SK-N-SH treated with all-trans-retinoic acid at 6 μM for 48 hours (cell line): ENCODE measurements at regions not wholly inside any gene's neighbourhood (a gene's known extent, or its start where the extent isn't known, plus 50 kb on each side); places are given as distances from the start of the nearest gene placed in this dataset.
"Not testable (repeated sequence)": the region's sequence is repeated elsewhere in the genome, so short reads cannot be mapped to it uniquely, and the experiment has no call there.

Experiments used
- ATAC-seq: fragments of 200-7000 bp; cut with Tn5 transposase; 3 replicates; pipeline ENCODE4 v1.9.1; 2020; ENCODE audit warnings: mild to moderate bottlenecking, moderate library complexity
- ARNTL ChIP-seq: fragments of 450-650 bp; formaldehyde crosslinking; IDR thresholded peaks from 2 replicates; pipeline ENCODE4 v1.5.0; 2020; ENCODE audit warnings: low read depth, mild to moderate bottlenecking, moderate library complexity, borderline replicate concordance
- BACH2 ChIP-seq: fragments of 250-450 bp; sonication (Bioruptor Pico); IDR thresholded peaks from 2 replicates; pipeline ENCODE4 v1.9.0; 2021; ENCODE audit warnings: mild to moderate bottlenecking, borderline replicate concordance
- CSDC2 ChIP-seq: fragments of 250-450 bp; sonication (Bioruptor Pico); IDR thresholded peaks from 2 replicates; pipeline ENCODE4 v1.5.0; 2020; ENCODE audit warnings: mild to moderate bottlenecking, moderate library complexity
- ESRRG ChIP-seq: fragments of 250-450 bp; sonication (Bioruptor Pico); IDR thresholded peaks from 2 replicates; pipeline ENCODE4 v1.6.1; 2021; ENCODE audit warnings: mild to moderate bottlenecking
- GLIS3 ChIP-seq: fragments of 250-450 bp; sonication (Bioruptor Pico); IDR thresholded peaks from 2 replicates; pipeline ENCODE4 v1.5.0; 2020; ENCODE audit warnings: mild to moderate bottlenecking, moderate library complexity
- ISL1 ChIP-seq: fragments of 250-450 bp; sonication (Bioruptor Pico); IDR thresholded peaks from 2 replicates; pipeline ENCODE4 v2.1.2; 2022; ENCODE audit warnings: mild to moderate bottlenecking, moderate library complexity
- OSR1 ChIP-seq: fragments of 250-450 bp; sonication (Bioruptor Pico); IDR thresholded peaks from 2 replicates; pipeline ENCODE4 v1.8.0; 2022; ENCODE audit warnings: moderate library complexity, mild to moderate bottlenecking, inconsistent platforms
- POU6F1 ChIP-seq: fragments of 250-450 bp; sonication (Bioruptor Pico); IDR thresholded peaks from 2 replicates; pipeline ENCODE4 v1.8.0; 2021; ENCODE audit warnings: low read depth, mild to moderate bottlenecking, moderate library complexity, borderline replicate concordance
- PPARA ChIP-seq: fragments of 250-450 bp; sonication (Bioruptor Pico); IDR thresholded peaks from 2 replicates; pipeline ENCODE4 v1.5.0; 2020; ENCODE audit warnings: mild to moderate bottlenecking, borderline replicate concordance
- RARB ChIP-seq: fragments of 250-450 bp; sonication (Bioruptor Pico); IDR thresholded peaks from 2 replicates; pipeline ENCODE4 v1.8.0; 2021; ENCODE audit warnings: mild to moderate bottlenecking, moderate library complexity
- TCF4 ChIP-seq: fragments of 250-450 bp; sonication (Bioruptor Pico); IDR thresholded peaks from 2 replicates; pipeline ENCODE4 v1.8.0; 2021; ENCODE audit warnings: mild to moderate bottlenecking, moderate library complexity, borderline replicate concordance
- TOX ChIP-seq: fragments of 250-450 bp; sonication (Bioruptor Pico); IDR thresholded peaks from 2 replicates; pipeline ENCODE4 v1.8.0; 2021; ENCODE audit warnings: mild to moderate bottlenecking, moderate library complexity, borderline replicate concordance
- ZC3H10 ChIP-seq: fragments of 250-450 bp; sonication (Bioruptor Pico); IDR thresholded peaks from 2 replicates; pipeline ENCODE4 v1.5.1; 2021; ENCODE audit warnings: mild to moderate bottlenecking, moderate library complexity
- ZFP3 ChIP-seq: fragments of 250-450 bp; sonication (Bioruptor Pico); IDR thresholded peaks from 2 replicates; pipeline ENCODE4 v1.5.0; 2020; ENCODE audit warnings: mild to moderate bottlenecking, moderate library complexity
- ZFP30 ChIP-seq: fragments of 450-650 bp; formaldehyde crosslinking; IDR thresholded peaks from 2 replicates; pipeline ENCODE4 v1.5.0; 2022; ENCODE audit warnings: mild to moderate bottlenecking, moderate library complexity
- ZNF565 ChIP-seq: fragments of 450-650 bp; formaldehyde crosslinking; conservative IDR thresholded peaks from 2 replicates; pipeline ENCODE4 v1.5.0; 2020; ENCODE audit warnings: low read depth, mild to moderate bottlenecking, moderate library complexity
- ZNF70 ChIP-seq: fragments of 450-650 bp; formaldehyde crosslinking; IDR thresholded peaks from 2 replicates; pipeline ENCODE4 v1.5.0; 2020; ENCODE audit warnings: mild to moderate bottlenecking, moderate library complexity
- ZNF8 ChIP-seq: fragments of 450-650 bp; formaldehyde crosslinking; IDR thresholded peaks from 2 replicates; pipeline ENCODE4 v1.5.0; 2020; ENCODE audit warnings: mild to moderate bottlenecking, moderate library complexity
- TF ChIP-seq, protein P1 (sequence below): fragments of 250-450 bp; sonication (Bioruptor Pico); IDR thresholded peaks from 2 replicates; pipeline ENCODE4 v1.5.1; 2020; ENCODE audit warnings: low read depth, mild to moderate bottlenecking, moderate library complexity

- TF ChIP-seq ZFP3 (CRISPR knock-in tag) (no peak), ISL1 (CRISPR knock-in tag) (no peak), OSR1 (CRISPR knock-in tag) (no peak), ARNTL (CRISPR knock-in tag) (no peak)
- no peak for ATAC-seq
Observed at GRCh38 chr12:93006471-93007208, 77.5 kb upstream of the EEA1 start.

DNA sequence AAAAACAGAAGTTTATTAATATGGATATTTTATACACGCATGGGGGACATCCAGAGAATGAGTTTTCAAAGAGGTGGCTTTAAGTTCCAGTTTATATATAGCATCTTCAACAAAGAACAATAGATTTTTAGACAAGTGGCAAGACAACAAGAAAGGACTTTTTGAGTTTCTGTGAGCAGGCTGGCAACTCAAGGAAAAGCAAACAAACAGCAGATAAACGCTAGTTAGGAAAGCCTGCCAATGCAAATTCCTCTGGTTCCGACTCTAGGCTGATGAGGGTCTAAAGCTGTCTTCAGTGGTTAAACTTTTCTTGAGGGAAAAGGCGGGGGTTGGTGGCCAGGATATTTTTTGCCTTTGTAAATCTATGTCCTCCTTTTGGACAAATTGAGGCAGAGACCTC lies 78.4 kb upstream of the EEA1 start:
- no peak for TF ChIP-seq ZNF70 (CRISPR knock-in tag)
- ATAC-seq: no peak

DNA sequence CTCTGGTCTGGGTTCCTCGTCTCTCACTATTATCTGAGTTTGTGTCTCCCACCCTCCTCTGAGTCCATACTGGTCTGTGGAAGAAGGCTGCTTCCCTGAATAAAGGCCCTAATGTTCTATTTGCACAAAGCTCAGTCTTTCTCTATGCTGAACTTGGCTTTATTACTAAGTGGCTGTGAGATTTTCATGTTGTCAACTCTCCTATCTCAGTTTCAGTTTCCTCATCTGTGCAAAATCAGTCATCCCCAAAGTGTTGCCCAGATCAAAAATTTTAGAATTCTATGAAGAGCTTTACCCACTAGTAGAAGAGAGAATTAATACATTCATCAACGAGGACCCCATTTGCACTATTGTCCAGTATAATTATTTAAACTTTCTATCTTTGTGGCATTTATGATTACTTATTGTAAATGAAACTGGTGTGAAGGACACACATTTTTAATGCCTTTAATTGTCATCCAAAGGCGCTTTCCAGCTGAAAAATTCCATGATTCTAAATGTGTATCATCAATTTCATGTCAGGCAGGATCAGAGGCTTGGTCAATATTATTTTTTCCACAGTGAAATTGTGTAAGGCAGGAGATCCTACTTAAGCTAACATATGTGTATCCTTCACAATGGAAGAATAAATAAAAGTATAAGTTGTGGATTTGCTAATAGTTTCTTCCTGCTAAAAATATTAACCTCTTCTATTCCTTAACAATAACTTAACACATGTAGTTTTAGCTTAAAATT lies 79.1 kb upstream of the EEA1 start:
- no peak for ATAC-seq

GRCh38 chr12:93008880-93009279 lies 79.8 kb upstream of the EEA1 start:
- ATAC-seq: not testable (repeated sequence)

More for the DNA sequence above, 79.1 kb upstream of the EEA1 start:
- TF ChIP-seq ZNF8: no peak
- TF ChIP-seq ZNF565: no peak
- TF ChIP-seq CSDC2 (CRISPR knock-in tag): no peak
- TF ChIP-seq ESRRG (CRISPR knock-in tag): no peak
- TF ChIP-seq ZC3H10 (CRISPR knock-in tag): no peak
- no peak for TF ChIP-seq ZFP3 (CRISPR knock-in tag)
- TF ChIP-seq ZFP30 (CRISPR knock-in tag): no peak
- no peak for TF ChIP-seq POU6F1 (CRISPR knock-in tag)

- TF ChIP-seq ARNTL (CRISPR knock-in tag) (no peak), ZFP3 (CRISPR knock-in tag) (no peak), BACH2 (no peak), OSR1 (CRISPR knock-in tag) (no peak)
- TF ChIP-seq, protein P1, sequence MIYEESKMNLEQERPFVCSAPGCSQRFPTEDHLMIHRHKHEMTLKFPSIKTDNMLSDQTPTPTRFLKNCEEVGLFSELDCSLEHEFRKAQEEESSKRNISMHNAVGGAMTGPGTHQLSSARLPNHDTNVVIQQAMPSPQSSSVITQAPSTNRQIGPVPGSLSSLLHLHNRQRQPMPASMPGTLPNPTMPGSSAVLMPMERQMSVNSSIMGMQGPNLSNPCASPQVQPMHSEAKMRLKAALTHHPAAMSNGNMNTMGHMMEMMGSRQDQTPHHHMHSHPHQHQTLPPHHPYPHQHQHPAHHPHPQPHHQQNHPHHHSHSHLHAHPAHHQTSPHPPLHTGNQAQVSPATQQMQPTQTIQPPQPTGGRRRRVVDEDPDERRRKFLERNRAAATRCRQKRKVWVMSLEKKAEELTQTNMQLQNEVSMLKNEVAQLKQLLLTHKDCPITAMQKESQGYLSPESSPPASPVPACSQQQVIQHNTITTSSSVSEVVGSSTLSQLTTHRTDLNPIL: no peak
- TF ChIP-seq, all 23 proteins: peak for 0
- no peak for ATAC-seq
Observed at GRCh38 chr12:93009533-93009932, 80.4 kb upstream of the EEA1 start.

DNA sequence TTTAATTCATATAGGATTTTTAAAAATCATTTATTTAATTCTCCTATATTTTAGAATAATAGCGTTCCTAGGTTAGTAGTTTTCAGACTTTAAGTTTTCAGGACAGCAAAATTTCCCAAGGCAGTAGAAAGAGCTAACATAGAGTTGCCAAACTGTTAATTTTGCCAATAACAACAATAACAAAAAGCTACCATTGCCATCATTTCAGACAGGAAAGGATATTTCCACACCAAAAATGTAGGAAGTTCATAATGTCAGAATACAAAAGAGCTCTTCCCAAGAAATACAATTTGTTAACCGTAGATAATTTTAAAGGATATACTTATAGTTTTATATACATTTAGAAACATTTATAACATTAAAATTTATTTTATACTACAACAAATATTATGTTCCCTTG lies 81.4 kb upstream of the EEA1 start:
- no peak for TF ChIP-seq ZNF8
- TF ChIP-seq ZNF70 (CRISPR knock-in tag): no peak
- TF ChIP-seq ESRRG (CRISPR knock-in tag): no peak
- TF ChIP-seq RARB: no peak
- TF ChIP-seq ZFP30 (CRISPR knock-in tag): no peak
- TF ChIP-seq PPARA (CRISPR knock-in tag): no peak
- TF ChIP-seq ARNTL (CRISPR knock-in tag): no peak
- TF ChIP-seq GLIS3 (CRISPR knock-in tag): no peak
- TF ChIP-seq CSDC2 (CRISPR knock-in tag): no peak
- no peak for TF ChIP-seq TCF4 (CRISPR knock-in tag)
- TF ChIP-seq POU6F1 (CRISPR knock-in tag): no peak
- no peak for TF ChIP-seq TOX (CRISPR knock-in tag)
- no peak for ATAC-seq
